NCI-H2171 treated with DMSO at 0.1 percent for 48 hours (cell line): ENCODE measurements at regions not wholly inside any gene's neighbourhood (a gene's known extent, or its start where the extent isn't known, plus 50 kb on each side); places are given as distances from the start of the nearest gene placed in this dataset.

ENCODE experiments used
- DNase-seq: peaks from one replicate; lab custom pipeline; 2025; lab: John Stamatoyannopoulos, UW

- DNase-seq, result peak; percentile 41
Observed at GRCh38 chr3:124492824-124493223, 237.4 kb upstream of the UMPS start.

- DNase-seq, result no peak
Observed at GRCh38 chr3:124496061-124496460, 234.2 kb upstream of the UMPS start.

GRCh38 chr3:124497487-124497886 lies 232.8 kb upstream of the UMPS start:
- no peak for DNase-seq

- DNase-seq, result no peak
Observed at GRCh38 chr3:124498891-124499290, 231.4 kb upstream of the UMPS start.

GRCh38 chr3:124504332-124505059 lies 225.8 kb upstream of the UMPS start:
- DNase-seq, result no peak

GRCh38 chr3:124509884-124510283 lies 220.4 kb upstream of the UMPS start:
- no peak for DNase-seq

- DNase-seq, result no peak
Observed at GRCh38 chr3:124510290-124510689, 220.0 kb upstream of the UMPS start.

GRCh38 chr3:124512881-124513609 lies 217.2 kb upstream of the UMPS start:
- DNase-seq, result no peak

GRCh38 chr3:124513610-124513997 lies 216.6 kb upstream of the UMPS start:
- DNase-seq, result no peak

- DNase-seq, result no peak
Observed at GRCh38 chr3:124514683-124515082, 215.6 kb upstream of the UMPS start.

GRCh38 chr3:124516333-124516732 lies 213.9 kb upstream of the UMPS start:
- no peak for DNase-seq

GRCh38 chr3:124517306-124517705 lies 212.9 kb upstream of the UMPS start:
- DNase-seq, result no peak

GRCh38 chr3:124518350-124518749 lies 211.9 kb upstream of the UMPS start:
- no peak for DNase-seq

GRCh38 chr3:124519591-124520194 lies 210.6 kb upstream of the UMPS start:
- no peak for DNase-seq

- DNase-seq, result peak; percentile 33
Observed at GRCh38 chr3:124520970-124521369, 209.3 kb upstream of the UMPS start.

GRCh38 chr3:124522082-124522625 lies 208.1 kb upstream of the UMPS start:
- no peak for DNase-seq

- no peak for DNase-seq
Observed at GRCh38 chr3:124526601-124527000, 203.7 kb upstream of the UMPS start.

- DNase-seq, result no peak
Observed at GRCh38 chr3:124529826-124530571, 200.3 kb upstream of the UMPS start.

- DNase-seq, result no peak
Observed at GRCh38 chr3:124530916-124531315, 199.3 kb upstream of the UMPS start.

- DNase-seq, result no peak
Observed at GRCh38 chr3:124532071-124532470, 198.2 kb upstream of the UMPS start.

GRCh38 chr3:124535306-124535705 lies 194.9 kb upstream of the UMPS start:
- DNase-seq, result no peak

GRCh38 chr3:124540550-124541211 lies 189.6 kb upstream of the UMPS start:
- DNase-seq, result no peak
